Keratinocyte (primary cell): ENCODE measurements at regions not wholly inside any gene's neighbourhood (a gene's known extent, or its start where the extent isn't known, plus 50 kb on each side); places are given as distances from the start of the nearest gene placed in this dataset.

ENCODE experiments used
- DNase-seq: peaks from one replicate; pipeline ENCODE4 v3.0.0-alpha.2; 2011; ENCODE audit warnings: low read depth, missing footprints, low spot score
- FAIRE-seq: peaks from 2 replicates; lab custom pipeline; 2011; peaks lifted over from hg19 to GRCh38; lab: Jason Lieb, UNC
- H2AFZ ChIP-seq: 2 replicates; pipeline ENCODE4 v1.6.0; 2012; ENCODE audit warnings: low read length, control low read depth, inconsistent platforms; ENCODE audit not compliant: control insufficient read depth
- H3K27ac ChIP-seq: 2 replicates; pipeline ENCODE4 v1.5.1; 2011; ENCODE audit warnings: low read length; ENCODE audit not compliant: control insufficient read depth, insufficient read depth
- H3K27me3 ChIP-seq: 3 replicates; pipeline ENCODE4 v1.6.0; 2011; ENCODE audit warnings: low read length; ENCODE audit not compliant: control insufficient read depth, insufficient read depth; ENCODE audit errors: extremely low read depth
- H3K36me3 ChIP-seq, 2 experiments: 2 replicates in 1 of 2; 3 replicates in 1 of 2; pipeline ENCODE4 v1.5.1; 2011; ENCODE audit warnings: low read length in 2 of 2, mild to moderate bottlenecking in 1 of 2; ENCODE audit not compliant: control insufficient read depth in 2 of 2, insufficient read depth in 2 of 2; ENCODE audit errors: extremely low read depth in 1 of 2
- H3K4me1 ChIP-seq: 3 replicates; pipeline ENCODE4 v1.5.1; 2011; ENCODE audit warnings: low read length; ENCODE audit not compliant: control insufficient read depth, insufficient read depth; ENCODE audit errors: extremely low read depth
- H3K4me2 ChIP-seq: 3 replicates; pipeline ENCODE4 v1.6.0; 2011; ENCODE audit warnings: low read depth, low read length; ENCODE audit not compliant: control insufficient read depth, insufficient read depth; ENCODE audit errors: extremely low read depth
- H3K4me3 ChIP-seq, 3 experiments: fragments of 200-600 bp in 1 of 3; sonication (generic) in 1 of 3; 2 replicates in 2 of 3; 3 replicates in 1 of 3; pipeline ENCODE4 v1.5.1; 2011 to 2016; ENCODE audit warnings: low read length in 3 of 3, mild to moderate bottlenecking in 3 of 3, control low read depth in 2 of 3, inconsistent platforms in 1 of 3, low read depth in 1 of 3, mixed read lengths in 1 of 3, mixed run types in 1 of 3, moderate library complexity in 1 of 3; ENCODE audit not compliant: control insufficient read depth in 2 of 3, insufficient read depth in 2 of 3; ENCODE audit errors: extremely low read depth in 1 of 3
- H3K79me2 ChIP-seq: 2 replicates; pipeline ENCODE4 v1.6.0; 2012; ENCODE audit warnings: low read length; ENCODE audit not compliant: control insufficient read depth, insufficient read depth
- H3K9ac ChIP-seq: 3 replicates; pipeline ENCODE4 v1.6.0; 2011; ENCODE audit warnings: low read length; ENCODE audit not compliant: control insufficient read depth, insufficient read depth; ENCODE audit errors: extremely low read depth
- H3K9me1 ChIP-seq: 3 replicates; pipeline ENCODE4 v1.6.0; 2011; ENCODE audit warnings: low read length; ENCODE audit not compliant: control insufficient read depth, insufficient read depth; ENCODE audit errors: extremely low read depth
- H3K9me3 ChIP-seq: 2 replicates; pipeline ENCODE4 v1.5.1; 2012; ENCODE audit warnings: low read depth, low read length; ENCODE audit not compliant: control insufficient read depth
- H4K20me1 ChIP-seq: 3 replicates; pipeline ENCODE4 v1.6.0; 2011; ENCODE audit warnings: low read length; ENCODE audit not compliant: control insufficient read depth, insufficient read depth; ENCODE audit errors: extremely low read depth
- CTCF ChIP-seq, 3 experiments: IDR thresholded peaks in 1 of 3; conservative IDR thresholded peaks in 1 of 3; optimal IDR thresholded peaks in 1 of 3; 2 replicates in 2 of 3; 3 replicates in 1 of 3; pipeline versions ENCODE3 to v1.5.1; 2011; ENCODE audit warnings: low read length in 3 of 3, mild to moderate bottlenecking in 3 of 3, moderate library complexity in 2 of 3, control low read depth in 1 of 3, inconsistent platforms in 1 of 3; ENCODE audit not compliant: insufficient read depth in 2 of 3; ENCODE audit errors: extremely low read depth in 1 of 3
- EZH2 ChIP-seq: IDR thresholded peaks from one replicate; pipeline ENCODE4 v1.6.1; 2012; ENCODE audit warnings: inconsistent platforms, mild to moderate bottlenecking, low read length, moderate library complexity
- dilution Hi-C: fragments of 300-500 bp; cut with MboI; formaldehyde crosslinking; loops from one replicate; pipeline ENCODE4 v1.7.0; 2020; ENCODE audit warnings: low sequenced_read_pairs; ENCODE audit not compliant: extremely low pct_ligation_motif_present

GRCh38 chr2:58578276-58578675 lies 337.2 kb upstream of the FANCL start:
- H3K79me2 ChIP-seq, result no peaks in the 10 kb centered on the region
- TF ChIP-seq CTCF (optimal IDR thresholded peaks at IDR 0.05 in 1 of 3, IDR thresholded peaks at IDR 0.05 in 1 of 3, conservative IDR thresholded peaks at IDR 0.05 in 1 of 3; ENCODE audit: extremely low read depth in 1 of 3, insufficient read depth in 2 of 3, low read length in 3 of 3) (no peak), EZH2 (no peak)
- dilution Hi-C loops, result no loop called here
- no peaks in the 10 kb centered on the region for H3K27me3 ChIP-seq
- DNase-seq (no peak), FAIRE-seq (no peak)
- H3K36me3 ChIP-seq, result no peaks in the 10 kb centered on the region
- H3K4me3 ChIP-seq, result no peak overlapping the region
- no peaks in the 10 kb centered on the region for H4K20me1 ChIP-seq
- no peak overlapping the region for H3K9ac ChIP-seq
- no peaks in the 10 kb centered on the region for H3K4me1 ChIP-seq
- no peaks in the 10 kb centered on the region for H3K9me3 ChIP-seq
- no peak overlapping the region for H3K27ac ChIP-seq
- H3K4me2 ChIP-seq, result no peak overlapping the region
- H2AFZ ChIP-seq, result no peak overlapping the region
- no peaks in the 10 kb centered on the region for H3K9me1 ChIP-seq

GRCh38 chr2:58574873-58575272 lies 333.7 kb upstream of the FANCL start:
- DNase-seq (no peak), FAIRE-seq (no peak)
- dilution Hi-C loops, result no loop called here
- Histone ChIP-seq H2AFZ (no peak overlapping the region), H3K4me3 (no peak overlapping the region), H3K36me3 (no peaks in the 10 kb centered on the region), H3K27ac (no peak overlapping the region), H3K9ac (no peak overlapping the region), H3K4me2 (no peak overlapping the region), H4K20me1 (no peaks in the 10 kb centered on the region), H3K4me1 (peaks cover 2% of the 10 kb centered on the region), H3K9me1 (no peaks in the 10 kb centered on the region), H3K9me3 (no peaks in the 10 kb centered on the region), H3K27me3 (no peaks in the 10 kb centered on the region), H3K79me2 (no peaks in the 10 kb centered on the region)
- no peak for TF ChIP-seq CTCF (optimal IDR thresholded peaks at IDR 0.05 in 1 of 3, IDR thresholded peaks at IDR 0.05 in 1 of 3, conservative IDR thresholded peaks at IDR 0.05 in 1 of 3; ENCODE audit: extremely low read depth in 1 of 3, insufficient read depth in 2 of 3, low read length in 3 of 3)
- no peak for TF ChIP-seq EZH2
